Islet of Langerhans (tissue), 1 donor: ENCODE measurements at regions not wholly inside any gene's neighbourhood (a gene's known extent, or its start where the extent isn't known, plus 50 kb on each side); places are given as distances from the start of the nearest gene placed in this dataset.
"Not testable (repeated sequence)": the region's sequence is repeated elsewhere in the genome, so short reads cannot be mapped to it uniquely, and the experiment has no call there.

Source experiments
- FAIRE-seq: peaks from one replicate; lab custom pipeline; 2011; peaks lifted over from hg19 to GRCh38; lab: Jason Lieb, UNC

DNA sequence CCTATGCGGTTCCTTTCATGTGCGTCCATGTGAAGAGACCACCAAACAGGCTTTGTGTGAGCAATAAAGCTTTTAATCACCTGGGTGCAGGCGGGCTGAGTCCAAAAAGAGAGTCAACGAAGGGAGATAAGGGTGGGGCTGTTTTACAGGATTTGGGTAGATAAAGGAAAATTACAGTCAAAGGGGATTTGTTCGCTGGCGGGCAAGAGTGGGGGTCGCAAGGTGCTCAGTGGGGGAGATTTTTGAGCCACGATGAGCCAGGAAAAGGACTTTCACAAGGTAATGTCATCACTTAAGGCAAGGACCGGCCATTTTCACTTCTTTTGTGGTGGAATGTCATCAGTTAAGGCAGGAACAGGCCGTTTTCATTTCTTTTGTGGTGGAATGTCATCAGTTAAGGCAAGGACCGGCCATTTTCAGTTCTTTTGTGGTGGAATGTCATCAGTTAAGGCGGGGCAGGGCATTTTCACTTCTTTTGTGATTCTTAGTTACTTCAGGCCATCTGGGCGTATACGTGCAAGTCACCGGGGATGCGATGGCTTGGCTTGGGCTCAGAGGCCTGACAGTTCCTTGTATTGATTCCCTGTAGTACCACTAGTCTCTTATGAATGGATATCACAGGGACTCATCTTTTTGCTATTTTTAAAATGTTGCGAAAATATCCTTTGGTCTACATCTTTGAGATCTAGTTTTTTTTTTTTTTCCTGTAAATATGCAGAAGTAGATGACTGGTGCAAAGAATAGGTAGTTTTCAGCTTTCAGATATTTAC, 371.2 kb upstream of the SEMA6A start:
- FAIRE-seq = not testable (repeated sequence)

DNA sequence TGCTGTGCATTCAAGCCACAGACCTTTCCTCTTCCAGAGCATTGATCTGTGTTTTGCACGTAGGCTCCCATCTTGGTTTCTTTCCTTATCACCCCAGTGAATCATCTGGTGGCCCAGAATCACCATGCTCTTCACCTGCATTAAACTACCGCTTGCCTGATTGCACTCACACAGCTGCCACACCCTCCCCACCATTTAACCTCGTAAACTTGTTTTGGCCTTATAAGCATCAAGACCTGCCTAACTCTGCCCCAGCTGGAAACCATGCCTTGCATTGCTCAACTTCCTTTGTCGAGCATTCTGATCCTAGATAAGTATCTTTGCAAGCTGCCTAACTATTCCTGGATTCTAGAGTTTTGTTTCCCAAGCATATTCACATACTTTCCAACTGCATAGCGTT, 369.6 kb upstream of the SEMA6A start:
- FAIRE-seq = no peak

DNA sequence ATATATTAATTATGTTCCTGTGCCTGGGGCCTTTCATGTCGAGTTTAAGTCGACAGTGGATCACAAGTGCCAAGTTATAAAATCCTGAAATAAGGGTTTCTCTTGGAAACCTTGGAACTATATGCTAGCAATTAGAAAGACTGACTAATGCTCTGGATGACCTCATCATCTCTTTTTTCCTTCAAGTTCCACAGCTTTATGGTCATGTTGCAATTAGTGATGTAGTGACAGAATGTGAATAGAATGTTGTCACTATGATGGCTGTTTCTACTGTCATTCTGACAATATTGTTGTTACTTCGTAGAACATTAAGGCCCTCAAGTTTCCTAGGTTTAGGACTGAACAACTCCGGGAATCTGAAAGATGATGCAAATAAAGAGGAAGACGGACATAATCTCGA, 368.0 kb upstream of the SEMA6A start:
- FAIRE-seq = no peak

DNA sequence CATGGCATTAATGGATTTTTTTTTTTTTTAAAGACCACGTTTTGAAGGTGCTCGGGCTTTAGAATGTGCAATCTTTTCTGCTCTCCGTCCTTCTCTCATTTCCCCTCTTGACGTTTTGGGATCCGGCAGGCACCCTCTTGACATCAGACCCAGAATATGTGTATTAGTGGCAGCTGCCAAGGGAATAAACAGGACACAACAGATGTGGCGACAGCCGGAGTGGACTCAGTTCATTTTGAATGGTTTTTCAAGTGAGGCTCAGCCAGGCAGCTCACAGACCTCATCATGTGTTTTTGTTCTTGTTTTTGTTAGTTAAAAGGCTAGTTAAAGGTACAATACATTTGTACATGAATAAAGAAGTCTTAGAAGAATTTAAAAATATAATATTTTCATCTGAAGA, 365.0 kb upstream of the SEMA6A start:
- FAIRE-seq = no peak

DNA sequence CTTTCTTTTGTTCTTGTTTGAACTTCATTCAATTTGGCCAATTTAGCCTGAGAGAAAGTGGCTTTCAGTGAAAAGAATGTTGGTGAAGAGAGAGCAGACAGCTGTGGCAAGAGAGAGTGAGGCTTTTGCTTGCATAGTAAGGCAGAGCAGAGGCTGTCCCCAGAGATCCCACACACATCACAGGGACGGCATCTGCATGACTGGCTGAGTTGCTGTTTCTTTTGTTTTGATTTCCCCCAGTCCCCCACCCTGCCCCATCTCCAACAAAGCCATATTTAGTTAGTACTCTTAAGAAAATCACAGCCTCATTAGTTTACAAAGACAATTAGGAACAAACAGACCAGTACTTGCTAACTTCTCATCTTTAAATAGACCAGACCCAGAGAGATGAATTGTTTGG, 363.9 kb upstream of the SEMA6A start:
- FAIRE-seq = no peak

DNA sequence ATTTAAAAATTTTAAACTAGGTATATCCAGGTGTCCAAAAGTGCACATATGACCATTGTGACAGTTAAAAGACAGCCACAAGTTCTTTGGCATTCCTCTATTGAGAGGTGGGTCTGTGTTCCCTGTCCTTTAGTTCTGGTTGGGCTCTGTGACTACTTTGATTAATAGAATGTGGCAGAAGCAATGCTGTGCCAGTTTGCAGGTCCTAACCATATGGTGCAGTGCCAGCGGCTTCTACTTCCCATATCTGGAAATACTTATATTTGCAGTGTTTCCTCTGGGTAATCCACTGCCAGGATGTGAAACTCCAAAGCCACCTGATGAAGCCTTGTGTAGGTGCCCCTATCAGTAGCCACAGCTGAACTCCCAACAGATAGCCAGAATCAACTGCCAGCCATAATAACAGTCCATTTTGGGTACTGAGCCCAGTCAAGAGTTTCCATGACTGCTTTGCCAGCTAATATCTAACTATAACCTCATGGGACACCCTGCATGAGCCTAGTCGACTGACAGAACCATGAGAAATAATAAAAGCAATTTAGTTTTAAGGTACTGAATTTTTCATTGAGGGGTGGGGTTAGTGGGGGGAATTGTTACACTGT, 361.0 kb upstream of the SEMA6A start:
- FAIRE-seq = no peak

DNA sequence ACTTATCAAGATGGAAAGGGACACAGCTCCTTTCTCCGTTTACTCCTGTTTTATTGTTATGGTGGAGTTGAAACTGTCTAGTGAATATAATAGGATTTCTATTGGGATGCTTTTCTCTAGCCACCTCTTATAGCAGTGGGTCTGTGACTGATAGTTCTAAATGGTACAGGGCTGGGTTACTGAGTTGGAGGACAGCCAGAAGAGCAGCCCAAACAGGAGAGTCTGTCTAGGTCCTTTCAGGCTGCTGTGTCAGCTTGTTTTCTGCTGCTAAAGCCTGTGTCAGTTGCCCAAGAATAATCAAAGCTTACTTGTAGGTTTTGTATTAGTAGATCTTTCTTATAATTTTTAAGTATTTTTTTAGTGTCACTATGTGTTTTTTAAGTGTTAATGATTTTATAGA, 356.0 kb upstream of the SEMA6A start:
- no peak for FAIRE-seq

DNA sequence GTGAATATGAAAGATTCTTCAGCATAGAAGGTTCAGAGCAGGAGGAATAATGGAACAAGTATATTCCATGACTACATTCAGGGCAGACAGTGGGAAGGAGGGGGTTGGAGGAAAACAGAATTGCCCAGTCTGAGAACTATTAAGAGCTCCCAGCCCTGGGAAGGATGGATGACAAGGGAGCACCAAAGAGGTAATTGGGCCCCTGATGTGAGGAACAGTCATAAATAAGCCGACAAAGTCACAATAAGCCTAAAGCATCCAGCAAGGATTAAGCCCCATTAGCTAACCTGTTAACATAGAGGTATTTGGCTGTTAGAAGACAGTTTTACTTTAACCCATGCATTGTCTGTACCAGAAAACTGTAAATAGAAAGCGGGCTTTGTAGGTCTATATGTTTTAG, 348.7 kb upstream of the SEMA6A start:
- no peak for FAIRE-seq

DNA sequence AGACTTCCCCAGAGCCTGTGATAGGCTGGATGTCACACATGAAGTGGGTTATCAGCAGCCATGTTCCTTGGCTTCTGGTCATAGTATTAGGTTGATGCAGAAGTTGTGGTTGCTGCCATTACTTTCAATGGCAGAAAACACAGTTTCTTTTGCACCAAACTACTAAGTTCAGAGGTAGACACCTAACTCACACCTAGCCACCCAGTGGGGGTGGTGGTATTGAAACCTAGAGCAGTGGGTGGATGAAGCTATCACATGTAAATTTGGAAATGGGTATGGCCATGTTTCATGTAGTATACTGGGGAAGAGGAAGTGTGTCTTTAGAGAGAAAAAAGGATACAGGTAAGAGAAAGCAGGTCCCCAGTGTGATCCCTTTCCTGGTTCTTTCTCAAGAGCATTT, 347.9 kb upstream of the SEMA6A start:
- no peak for FAIRE-seq

DNA sequence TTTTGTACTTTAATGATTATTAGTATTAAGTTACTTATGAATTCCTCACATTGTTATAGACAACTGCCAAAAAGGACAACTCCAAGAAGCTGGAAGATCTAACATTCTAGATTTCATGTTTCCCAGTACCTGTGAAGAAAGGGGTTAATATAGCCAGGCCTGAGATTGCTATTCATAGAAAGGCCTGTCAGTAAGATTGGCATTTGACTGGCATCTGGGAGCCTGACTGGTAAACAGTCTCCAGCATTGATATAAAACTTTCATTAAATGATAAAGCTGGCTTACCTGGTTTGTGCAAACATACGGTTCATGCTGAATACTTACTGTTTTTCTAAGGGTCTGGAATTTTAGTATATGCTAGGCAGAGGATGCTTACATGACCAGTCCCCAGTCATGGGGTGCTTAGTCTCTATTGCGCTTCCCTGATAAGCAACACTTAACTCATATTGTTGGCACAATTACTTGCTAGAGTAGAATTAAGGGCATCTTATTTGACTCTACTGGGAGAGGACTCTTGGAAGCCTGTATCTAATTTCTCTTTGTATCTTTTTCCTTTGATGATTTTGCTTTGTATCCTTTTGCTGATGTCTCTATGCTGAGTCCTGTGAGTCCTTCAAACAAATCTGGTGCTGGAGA, 340.4 kb upstream of the SEMA6A start:
- FAIRE-seq = no peak

DNA sequence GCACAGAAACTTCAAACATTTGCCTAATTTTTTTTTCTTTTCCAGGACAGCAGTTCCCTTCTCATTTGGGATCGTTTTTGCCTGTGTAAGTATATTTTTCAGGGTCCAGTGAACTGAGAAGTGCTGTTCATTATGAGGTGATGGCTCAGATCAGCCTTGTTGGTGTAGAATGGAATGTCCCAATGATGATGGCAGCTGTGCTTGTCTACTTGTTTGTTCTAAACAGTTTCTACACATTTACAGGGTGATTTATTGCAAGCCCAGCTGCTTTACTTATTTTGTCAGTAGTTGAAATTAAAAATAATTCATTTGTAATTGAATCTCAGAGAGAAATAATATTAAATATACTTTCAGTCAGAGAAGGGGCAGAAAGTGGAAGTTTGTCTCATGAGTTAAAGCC, 337.6 kb upstream of the SEMA6A start:
- no peak for FAIRE-seq

DNA sequence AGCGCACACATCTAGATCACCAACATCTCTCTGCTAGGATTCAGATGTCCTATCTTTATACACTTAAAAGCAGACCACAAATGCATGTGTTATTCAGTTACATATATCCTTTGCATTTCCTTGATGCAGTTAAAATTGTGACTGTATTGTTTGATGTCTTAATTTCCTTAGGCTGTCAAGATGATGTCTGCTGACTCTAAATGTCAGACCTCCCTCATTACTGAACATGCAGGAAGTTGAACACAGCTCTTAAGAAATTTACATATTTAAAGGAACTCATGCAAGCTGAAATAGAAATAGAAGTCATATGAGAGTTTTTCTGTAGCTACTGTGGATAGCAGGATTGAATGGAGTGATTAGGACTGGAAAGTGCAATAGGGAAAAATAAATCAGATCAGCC, 336.5 kb upstream of the SEMA6A start:
- FAIRE-seq = no peak

DNA sequence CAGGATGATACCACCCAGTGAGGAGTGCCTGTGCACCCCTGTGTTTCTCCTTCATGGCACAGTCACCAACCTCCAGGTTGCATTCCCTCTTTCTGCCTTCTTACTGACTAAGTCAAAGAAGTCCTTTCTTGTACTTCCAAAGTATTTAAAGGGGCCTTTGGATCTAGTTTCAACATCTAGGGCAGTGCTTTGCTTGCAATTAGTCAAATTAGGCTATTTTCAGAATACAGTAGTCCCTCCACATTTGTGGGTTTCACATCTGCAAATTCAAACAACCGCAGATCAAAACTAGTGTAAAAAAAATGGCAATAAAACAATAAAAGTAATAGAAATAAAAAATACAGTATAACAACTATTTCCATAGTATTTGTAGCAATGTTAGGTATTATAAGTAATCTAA, 333.9 kb upstream of the SEMA6A start:
- FAIRE-seq = no peak

DNA sequence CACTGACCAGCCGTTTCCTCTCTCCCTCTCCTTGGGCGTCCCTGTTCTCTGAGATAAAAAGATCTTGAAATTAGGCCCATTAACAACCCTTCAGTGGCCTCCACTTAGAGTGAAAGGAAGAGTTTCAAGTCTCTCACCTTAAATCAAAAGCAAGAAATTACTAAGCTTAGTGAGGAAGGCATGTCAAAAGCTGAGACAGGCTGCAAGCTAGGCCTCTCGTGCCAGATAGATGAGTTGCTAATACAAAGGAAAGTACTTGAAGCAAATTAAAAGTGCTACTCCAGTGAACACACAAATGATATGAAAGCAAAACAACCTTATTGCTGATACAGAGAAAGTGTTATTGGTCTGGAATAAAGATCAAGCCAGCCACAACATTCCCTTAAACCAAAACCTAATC, 331.3 kb upstream of the SEMA6A start:
- no peak for FAIRE-seq

DNA sequence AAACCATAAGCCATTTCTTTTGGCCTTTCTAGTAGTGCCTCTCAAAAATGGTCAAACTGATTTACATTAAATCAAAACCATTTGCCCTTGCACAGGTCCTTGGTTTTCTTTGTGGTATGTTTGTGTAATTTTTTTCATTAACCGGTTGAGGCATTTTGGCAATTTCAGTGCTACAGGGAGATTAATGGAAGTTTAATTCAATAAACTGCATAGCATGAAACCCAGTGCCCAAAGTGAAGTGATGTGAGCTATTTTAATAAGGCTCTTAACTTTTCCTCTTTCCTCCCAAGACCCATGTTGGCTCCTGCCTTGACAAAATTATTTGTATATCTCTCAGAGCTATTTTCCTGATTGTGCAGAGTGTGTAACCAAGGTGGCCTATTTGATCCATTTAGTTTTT, 326.2 kb upstream of the SEMA6A start:
- no peak for FAIRE-seq

DNA sequence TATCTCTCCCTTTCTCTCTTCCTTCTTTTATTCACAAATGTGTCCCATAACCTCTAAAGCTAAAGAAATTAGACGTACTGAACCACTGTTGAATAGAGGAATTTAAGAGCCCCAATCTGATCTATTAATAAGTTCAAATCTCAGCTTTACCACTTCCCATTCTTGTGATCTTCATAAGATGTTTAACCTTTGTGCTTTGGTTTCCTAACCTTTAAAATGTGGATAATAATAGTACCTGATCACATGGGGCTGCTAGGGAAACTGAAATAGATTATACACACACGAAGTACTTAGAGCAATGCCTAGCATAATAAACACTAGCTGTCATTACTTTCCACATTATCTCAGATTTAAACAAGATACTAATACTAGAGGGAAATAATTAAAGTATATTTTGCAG, 324.3 kb upstream of the SEMA6A start:
- no peak for FAIRE-seq

DNA sequence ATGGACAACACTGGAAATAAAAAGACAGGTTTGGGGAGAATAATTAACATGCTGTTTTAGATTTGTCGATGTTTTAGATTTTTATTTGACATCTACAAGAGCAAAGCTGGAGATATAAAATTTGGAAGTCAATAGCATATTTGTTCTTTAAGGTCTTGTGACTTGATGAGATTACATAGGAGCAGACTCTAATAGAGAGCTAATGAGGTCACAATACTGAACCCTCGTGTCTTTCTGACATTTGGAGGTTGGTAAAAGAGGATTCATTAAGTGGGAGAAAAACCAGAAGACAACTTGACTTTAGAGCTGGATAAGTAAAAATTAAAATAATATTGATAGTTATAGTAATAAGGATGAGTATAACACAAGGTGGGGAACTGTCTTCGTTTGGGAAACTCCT, 322.7 kb upstream of the SEMA6A start:
- FAIRE-seq = no peak

DNA sequence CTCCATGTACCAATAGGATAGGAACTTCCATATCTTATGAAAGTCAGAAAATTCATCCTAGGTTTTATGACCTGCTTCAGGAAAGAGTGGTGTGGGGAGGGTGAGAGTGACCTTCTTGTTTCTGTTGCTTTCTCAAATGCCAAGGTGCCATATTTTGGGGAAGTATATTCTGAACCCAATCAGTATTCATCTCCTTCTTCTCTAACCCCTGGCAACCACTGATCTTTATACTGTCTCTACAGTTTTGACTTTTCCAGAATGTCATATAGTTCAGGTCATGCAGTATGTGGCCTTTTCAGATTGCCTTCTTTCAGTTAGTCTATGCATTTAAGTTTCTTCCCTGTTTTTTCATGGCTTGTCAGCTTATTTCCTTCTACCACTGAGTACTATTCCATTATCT, 321.4 kb upstream of the SEMA6A start:
- no peak for FAIRE-seq

DNA sequence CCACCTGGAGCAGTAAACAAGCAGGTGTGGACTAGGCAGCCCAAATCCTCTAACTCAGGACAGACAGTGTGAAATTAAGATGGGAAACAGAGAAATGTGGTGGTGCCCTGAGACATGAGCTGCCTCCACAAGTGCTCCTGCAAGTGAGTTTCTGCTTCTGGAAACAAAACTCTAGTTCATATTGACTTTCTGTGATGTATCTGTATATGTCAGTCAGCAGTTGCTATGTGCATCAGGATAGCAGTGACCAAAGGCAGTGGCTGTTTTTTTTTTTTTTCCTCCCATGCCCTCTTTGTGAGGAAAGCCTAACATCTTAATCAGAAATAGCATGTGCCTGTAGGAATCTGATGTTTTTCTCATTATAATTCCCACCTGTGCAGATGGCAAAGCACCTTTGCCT, 318.4 kb upstream of the SEMA6A start:
- FAIRE-seq = no peak

DNA sequence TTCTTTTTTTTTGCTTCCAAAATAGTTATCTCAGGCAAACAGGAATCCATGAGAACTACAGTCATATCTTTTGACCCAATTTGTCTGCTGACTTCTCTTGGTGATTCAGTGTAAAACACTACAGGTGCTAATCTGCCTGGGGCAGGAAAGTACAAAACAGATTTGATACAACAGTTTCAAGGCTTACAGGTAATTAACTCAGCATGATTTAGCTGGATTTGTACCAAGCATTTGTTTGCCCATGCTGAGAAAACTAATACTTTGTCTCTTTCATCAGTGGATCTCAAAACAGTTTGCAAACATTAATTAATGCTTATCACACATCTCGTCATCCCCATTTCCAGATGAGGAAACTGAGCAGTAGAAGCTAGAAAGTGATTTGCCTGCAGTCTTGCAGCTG, 312.5 kb upstream of the SEMA6A start:
- no peak for FAIRE-seq

DNA sequence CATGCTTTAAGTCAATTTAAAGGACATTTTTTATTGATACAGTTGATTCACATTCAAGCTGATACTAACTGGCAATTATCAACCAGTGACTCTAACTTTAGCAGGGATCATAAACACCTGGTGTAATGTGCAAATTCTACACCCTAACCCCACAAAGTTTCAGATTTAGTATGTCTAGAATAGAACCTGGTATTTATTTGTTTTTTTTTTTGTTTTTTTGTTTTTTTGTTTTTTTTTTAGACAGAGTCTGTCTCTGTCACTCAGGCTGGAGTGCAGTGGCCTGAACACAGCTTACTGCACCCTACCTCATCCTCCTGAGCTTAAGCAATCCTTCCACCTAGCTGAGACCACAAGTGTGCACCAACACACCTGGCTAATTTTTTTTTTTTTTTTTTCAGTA, 311.2 kb upstream of the SEMA6A start:
- FAIRE-seq = no peak

DNA sequence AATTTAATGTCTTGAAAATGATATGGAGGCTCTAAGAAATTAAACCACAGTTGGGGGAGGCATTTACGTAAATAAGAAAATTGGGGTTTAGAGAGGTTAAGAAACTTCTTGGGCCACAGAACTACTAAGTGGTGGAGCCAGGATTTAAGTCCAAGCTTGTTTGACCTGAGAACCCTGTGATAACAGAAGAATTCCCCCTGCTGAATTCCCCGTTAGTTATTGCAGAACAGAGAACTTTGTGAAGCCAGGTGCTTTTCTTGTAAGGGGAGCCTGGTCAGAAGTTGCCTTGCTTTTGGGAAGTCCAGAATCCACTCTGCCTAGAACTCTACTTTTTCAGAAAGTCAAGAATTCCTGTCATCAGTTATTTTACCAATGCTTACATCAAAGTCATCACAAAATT, 309.3 kb upstream of the SEMA6A start:
- FAIRE-seq = no peak

DNA sequence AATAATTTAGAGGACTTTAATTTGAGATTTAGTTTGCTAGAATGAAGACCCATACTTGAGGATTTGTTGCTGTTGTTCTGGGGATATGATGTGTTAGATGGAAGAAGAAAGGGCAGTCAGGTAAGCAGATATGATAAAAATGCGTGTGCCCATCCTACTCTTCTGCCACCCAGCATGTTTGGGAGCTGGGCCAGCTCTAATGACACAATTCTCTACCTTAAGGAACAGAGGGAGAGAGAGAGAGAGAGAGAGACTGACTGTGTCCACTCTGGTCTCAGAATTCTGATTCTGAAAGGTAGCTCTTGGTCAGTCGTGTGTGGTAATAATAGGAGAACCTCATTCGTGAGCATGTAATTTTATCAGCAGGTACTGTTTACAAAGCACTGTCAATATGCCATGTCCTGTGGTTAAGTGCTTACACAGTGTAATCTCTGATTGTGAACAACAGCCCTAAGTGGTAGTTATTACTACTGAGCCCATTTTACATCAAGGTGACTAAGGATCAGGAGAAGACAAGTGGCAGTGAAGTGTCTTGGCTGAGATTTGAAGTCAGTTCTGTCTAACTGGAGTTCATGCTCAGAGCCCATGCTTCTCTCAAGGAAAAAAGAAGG, 307.4 kb upstream of the SEMA6A start:
- FAIRE-seq = peak; percentile 49

DNA sequence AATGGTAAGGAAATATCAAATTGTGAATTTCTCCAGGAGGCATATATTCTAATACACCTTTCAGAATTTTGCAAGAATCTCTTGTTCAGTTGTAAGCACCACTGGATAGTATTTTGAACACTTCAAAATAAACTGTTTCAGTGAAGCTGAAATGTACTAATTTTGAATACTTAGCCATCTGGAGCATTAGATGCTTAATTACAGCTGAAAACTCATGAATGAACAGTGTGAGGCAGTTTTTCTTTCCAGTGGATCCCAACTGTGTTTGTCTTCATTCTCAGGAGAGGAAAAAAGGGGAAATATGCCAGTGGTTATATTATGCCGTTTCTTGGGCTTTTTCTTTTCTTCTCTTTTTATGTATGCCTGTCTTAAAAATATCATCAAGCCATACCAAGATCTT, 306.0 kb upstream of the SEMA6A start:
- FAIRE-seq = no peak
